GM23338 (cell line): ENCODE measurements at regions not wholly inside any gene's neighbourhood (a gene's known extent, or its start where the extent isn't known, plus 50 kb on each side); places are given as distances from the start of the nearest gene placed in this dataset.

Experiments
- CREB1 ChIP-seq: fragments of 250-450 bp; sonication (Bioruptor Pico); IDR thresholded peaks from 2 replicates; pipeline ENCODE4 v1.5.0; 2020; ENCODE audit warnings: low read depth, mild to moderate bottlenecking, moderate library complexity
- EZH2phosphoT487 ChIP-seq: fragments of 200-600 bp; sonication (generic); IDR thresholded peaks from one replicate; pipeline ENCODE4 v1.8.1; 2018; ENCODE audit warnings: antibody characterized with exemption; ENCODE audit not compliant: unreplicated experiment
- JUNB ChIP-seq: IDR thresholded peaks from one replicate; pipeline ENCODE4 v1.6.1; 2016; ENCODE audit warnings: antibody characterized with exemption; ENCODE audit not compliant: unreplicated experiment
- TF ChIP-seq, protein P1 (sequence below): fragments of 250-450 bp; sonication (Bioruptor Pico); IDR thresholded peaks from 2 replicates; pipeline ENCODE4 v1.5.0; 2020; ENCODE audit warnings: mild to moderate bottlenecking, moderate library complexity
- TF ChIP-seq, protein P2 (sequence below): IDR thresholded peaks from 2 replicates; pipeline ENCODE4 v1.6.1; 2016; ENCODE audit warnings: antibody characterized with exemption
- TF ChIP-seq, protein P3 (sequence below), 2 experiments: fragments of 200-600 bp in 1 of 2; sonication (generic) in 1 of 2; conservative IDR thresholded peaks; 2 replicates each; pipeline versions ENCODE4 v1.5.1 to v1.6.1; 2016 to 2017; ENCODE audit warnings: antibody characterized with exemption in 2 of 2, low read depth in 2 of 2, mild to moderate bottlenecking in 2 of 2, moderate library complexity in 1 of 2
- TF ChIP-seq, protein P4 (sequence below): IDR thresholded peaks from one replicate; pipeline ENCODE4 v1.6.1; 2018; ENCODE audit warnings: antibody characterized with exemption; ENCODE audit not compliant: unreplicated experiment

DNA sequence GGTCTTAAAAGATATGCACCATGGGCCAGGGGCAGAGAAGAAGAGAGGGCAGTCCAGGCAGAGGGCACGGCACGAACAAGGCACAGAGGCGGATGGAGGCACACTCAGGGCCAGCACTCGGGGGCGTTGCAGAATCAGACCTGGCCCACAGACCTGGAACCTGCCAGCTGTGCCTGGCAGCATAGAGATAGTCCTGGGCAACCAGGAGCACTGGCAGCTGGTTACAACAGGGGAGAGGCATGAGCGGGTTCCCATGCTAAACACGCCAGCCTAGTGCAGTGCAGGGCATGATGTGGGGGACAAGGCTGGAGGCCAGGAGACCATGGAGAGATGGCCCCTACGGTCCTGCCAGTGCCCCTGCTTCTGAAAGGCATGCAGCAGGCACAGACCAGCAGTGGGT, 56.9 kb upstream of the RBFOX3 start (continued):
- TF ChIP-seq, protein P1, sequence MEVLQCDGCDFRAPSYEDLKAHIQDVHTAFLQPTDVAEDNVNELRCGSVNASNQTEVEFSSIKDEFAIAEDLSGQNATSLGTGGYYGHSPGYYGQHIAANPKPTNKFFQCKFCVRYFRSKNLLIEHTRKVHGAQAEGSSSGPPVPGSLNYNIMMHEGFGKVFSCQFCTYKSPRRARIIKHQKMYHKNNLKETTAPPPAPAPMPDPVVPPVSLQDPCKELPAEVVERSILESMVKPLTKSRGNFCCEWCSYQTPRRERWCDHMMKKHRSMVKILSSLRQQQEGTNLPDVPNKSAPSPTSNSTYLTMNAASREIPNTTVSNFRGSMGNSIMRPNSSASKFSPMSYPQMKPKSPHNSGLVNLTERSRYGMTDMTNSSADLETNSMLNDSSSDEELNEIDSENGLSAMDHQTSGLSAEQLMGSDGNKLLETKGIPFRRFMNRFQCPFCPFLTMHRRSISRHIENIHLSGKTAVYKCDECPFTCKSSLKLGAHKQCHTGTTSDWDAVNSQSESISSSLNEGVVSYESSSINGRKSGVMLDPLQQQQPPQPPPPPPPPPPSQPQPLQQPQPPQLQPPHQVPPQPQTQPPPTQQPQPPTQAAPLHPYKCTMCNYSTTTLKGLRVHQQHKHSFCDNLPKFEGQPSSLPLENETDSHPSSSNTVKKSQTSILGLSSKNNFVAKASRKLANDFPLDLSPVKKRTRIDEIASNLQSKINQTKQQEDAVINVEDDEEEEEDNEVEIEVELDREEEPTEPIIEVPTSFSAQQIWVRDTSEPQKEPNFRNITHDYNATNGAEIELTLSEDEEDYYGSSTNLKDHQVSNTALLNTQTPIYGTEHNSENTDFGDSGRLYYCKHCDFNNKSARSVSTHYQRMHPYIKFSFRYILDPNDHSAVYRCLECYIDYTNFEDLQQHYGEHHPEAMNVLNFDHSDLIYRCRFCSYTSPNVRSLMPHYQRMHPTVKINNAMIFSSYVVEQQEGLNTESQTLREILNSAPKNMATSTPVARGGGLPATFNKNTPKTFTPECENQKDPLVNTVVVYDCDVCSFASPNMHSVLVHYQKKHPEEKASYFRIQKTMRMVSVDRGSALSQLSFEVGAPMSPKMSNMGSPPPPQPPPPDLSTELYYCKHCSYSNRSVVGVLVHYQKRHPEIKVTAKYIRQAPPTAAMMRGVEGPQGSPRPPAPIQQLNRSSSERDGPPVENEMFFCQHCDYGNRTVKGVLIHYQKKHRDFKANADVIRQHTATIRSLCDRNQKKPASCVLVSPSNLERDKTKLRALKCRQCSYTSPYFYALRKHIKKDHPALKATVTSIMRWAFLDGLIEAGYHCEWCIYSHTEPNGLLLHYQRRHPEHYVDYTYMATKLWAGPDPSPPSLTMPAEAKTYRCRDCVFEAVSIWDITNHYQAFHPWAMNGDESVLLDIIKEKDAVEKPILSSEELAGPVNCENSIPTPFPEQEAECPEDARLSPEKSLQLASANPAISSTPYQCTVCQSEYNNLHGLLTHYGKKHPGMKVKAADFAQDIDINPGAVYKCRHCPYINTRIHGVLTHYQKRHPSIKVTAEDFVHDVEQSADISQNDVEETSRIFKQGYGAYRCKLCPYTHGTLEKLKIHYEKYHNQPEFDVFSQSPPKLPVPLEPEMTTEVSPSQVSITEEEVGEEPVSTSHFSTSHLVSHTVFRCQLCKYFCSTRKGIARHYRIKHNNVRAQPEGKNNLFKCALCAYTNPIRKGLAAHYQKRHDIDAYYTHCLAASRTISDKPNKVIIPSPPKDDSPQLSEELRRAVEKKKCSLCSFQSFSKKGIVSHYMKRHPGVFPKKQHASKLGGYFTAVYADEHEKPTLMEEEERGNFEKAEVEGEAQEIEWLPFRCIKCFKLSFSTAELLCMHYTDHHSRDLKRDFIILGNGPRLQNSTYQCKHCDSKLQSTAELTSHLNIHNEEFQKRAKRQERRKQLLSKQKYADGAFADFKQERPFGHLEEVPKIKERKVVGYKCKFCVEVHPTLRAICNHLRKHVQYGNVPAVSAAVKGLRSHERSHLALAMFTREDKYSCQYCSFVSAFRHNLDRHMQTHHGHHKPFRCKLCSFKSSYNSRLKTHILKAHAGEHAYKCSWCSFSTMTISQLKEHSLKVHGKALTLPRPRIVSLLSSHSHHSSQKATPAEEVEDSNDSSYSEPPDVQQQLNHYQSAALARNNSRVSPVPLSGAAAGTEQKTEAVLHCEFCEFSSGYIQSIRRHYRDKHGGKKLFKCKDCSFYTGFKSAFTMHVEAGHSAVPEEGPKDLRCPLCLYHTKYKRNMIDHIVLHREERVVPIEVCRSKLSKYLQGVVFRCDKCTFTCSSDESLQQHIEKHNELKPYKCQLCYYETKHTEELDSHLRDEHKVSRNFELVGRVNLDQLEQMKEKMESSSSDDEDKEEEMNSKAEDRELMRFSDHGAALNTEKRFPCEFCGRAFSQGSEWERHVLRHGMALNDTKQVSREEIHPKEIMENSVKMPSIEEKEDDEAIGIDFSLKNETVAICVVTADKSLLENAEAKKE (CRISPR knock-in tag) = no peak
- no peak for TF ChIP-seq JUNB
- TF ChIP-seq, protein P2, sequence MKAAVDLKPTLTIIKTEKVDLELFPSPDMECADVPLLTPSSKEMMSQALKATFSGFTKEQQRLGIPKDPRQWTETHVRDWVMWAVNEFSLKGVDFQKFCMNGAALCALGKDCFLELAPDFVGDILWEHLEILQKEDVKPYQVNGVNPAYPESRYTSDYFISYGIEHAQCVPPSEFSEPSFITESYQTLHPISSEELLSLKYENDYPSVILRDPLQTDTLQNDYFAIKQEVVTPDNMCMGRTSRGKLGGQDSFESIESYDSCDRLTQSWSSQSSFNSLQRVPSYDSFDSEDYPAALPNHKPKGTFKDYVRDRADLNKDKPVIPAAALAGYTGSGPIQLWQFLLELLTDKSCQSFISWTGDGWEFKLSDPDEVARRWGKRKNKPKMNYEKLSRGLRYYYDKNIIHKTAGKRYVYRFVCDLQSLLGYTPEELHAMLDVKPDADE = no peak
- TF ChIP-seq, protein P3, sequence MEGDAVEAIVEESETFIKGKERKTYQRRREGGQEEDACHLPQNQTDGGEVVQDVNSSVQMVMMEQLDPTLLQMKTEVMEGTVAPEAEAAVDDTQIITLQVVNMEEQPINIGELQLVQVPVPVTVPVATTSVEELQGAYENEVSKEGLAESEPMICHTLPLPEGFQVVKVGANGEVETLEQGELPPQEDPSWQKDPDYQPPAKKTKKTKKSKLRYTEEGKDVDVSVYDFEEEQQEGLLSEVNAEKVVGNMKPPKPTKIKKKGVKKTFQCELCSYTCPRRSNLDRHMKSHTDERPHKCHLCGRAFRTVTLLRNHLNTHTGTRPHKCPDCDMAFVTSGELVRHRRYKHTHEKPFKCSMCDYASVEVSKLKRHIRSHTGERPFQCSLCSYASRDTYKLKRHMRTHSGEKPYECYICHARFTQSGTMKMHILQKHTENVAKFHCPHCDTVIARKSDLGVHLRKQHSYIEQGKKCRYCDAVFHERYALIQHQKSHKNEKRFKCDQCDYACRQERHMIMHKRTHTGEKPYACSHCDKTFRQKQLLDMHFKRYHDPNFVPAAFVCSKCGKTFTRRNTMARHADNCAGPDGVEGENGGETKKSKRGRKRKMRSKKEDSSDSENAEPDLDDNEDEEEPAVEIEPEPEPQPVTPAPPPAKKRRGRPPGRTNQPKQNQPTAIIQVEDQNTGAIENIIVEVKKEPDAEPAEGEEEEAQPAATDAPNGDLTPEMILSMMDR (conservative IDR thresholded peaks at IDR 0.05; ENCODE audit: low read depth in 2 of 2) = no peak
- TF ChIP-seq EZH2phosphoT487 = no peak
- TF ChIP-seq CREB1 = no peak
- TF ChIP-seq, protein P4, sequence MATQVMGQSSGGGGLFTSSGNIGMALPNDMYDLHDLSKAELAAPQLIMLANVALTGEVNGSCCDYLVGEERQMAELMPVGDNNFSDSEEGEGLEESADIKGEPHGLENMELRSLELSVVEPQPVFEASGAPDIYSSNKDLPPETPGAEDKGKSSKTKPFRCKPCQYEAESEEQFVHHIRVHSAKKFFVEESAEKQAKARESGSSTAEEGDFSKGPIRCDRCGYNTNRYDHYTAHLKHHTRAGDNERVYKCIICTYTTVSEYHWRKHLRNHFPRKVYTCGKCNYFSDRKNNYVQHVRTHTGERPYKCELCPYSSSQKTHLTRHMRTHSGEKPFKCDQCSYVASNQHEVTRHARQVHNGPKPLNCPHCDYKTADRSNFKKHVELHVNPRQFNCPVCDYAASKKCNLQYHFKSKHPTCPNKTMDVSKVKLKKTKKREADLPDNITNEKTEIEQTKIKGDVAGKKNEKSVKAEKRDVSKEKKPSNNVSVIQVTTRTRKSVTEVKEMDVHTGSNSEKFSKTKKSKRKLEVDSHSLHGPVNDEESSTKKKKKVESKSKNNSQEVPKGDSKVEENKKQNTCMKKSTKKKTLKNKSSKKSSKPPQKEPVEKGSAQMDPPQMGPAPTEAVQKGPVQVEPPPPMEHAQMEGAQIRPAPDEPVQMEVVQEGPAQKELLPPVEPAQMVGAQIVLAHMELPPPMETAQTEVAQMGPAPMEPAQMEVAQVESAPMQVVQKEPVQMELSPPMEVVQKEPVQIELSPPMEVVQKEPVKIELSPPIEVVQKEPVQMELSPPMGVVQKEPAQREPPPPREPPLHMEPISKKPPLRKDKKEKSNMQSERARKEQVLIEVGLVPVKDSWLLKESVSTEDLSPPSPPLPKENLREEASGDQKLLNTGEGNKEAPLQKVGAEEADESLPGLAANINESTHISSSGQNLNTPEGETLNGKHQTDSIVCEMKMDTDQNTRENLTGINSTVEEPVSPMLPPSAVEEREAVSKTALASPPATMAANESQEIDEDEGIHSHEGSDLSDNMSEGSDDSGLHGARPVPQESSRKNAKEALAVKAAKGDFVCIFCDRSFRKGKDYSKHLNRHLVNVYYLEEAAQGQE = no peak
